ENCODE measurements at regions not wholly inside any gene's neighbourhood (a gene's known extent, or its start where the extent isn't known, plus 50 kb on each side); places are given as distances from the start of the nearest gene placed in this dataset.

DNA sequence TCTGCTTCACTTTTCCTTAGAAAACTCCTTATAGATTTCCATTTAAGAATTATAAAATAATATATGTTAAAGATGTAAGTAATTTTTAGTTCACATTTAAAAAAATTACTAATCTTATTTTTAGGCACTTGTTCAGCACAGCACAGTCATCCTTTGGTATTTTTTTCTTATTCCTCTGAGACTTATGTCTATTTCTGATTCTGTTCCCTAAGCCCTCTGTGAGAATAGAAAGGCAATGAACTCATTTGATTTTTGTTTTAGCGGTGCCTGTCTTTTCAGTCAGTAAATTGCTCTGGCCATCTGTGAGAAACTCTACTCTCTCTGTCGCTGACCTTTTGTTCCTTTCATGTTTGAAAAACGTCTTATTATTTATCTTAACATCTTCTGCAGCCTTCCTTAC is 168.1 kb downstream of the PCDH17 start:
- TF ChIP-seq, protein P1, sequence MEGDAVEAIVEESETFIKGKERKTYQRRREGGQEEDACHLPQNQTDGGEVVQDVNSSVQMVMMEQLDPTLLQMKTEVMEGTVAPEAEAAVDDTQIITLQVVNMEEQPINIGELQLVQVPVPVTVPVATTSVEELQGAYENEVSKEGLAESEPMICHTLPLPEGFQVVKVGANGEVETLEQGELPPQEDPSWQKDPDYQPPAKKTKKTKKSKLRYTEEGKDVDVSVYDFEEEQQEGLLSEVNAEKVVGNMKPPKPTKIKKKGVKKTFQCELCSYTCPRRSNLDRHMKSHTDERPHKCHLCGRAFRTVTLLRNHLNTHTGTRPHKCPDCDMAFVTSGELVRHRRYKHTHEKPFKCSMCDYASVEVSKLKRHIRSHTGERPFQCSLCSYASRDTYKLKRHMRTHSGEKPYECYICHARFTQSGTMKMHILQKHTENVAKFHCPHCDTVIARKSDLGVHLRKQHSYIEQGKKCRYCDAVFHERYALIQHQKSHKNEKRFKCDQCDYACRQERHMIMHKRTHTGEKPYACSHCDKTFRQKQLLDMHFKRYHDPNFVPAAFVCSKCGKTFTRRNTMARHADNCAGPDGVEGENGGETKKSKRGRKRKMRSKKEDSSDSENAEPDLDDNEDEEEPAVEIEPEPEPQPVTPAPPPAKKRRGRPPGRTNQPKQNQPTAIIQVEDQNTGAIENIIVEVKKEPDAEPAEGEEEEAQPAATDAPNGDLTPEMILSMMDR (IDR thresholded peaks at IDR 0.05; ENCODE audit: poor library complexity): no peak
- TF ChIP-seq EZH2 (IDR thresholded peaks at IDR 0.05; ENCODE audit: borderline replicate concordance): no peak
- no peak for TF ChIP-seq EZH2phosphoT487 (IDR thresholded peaks at IDR 0.05; ENCODE audit: low read depth, severe bottlenecking, unreplicated experiment)

Data from hepatocyte (in vitro differentiated cells).